Cardiac muscle cell (in vitro differentiated cells and primary cell): ENCODE measurements at regions not wholly inside any gene's neighbourhood (a gene's known extent, or its start where the extent isn't known, plus 50 kb on each side); places are given as distances from the start of the nearest gene placed in this dataset.

Experiments used
- DNase-seq, 2 donors: peaks; one replicate each; pipeline versions ENCODE4 v3.0.0 to v3.0.0-alpha.2; 2010 to 2017; ENCODE audit warnings: low read depth in 1 of 2, low spot score in 1 of 2
- H3K27ac ChIP-seq: fragments of 200-600 bp; sonication (generic); 2 replicates; pipeline ENCODE4 v1.5.1; 2016
- H3K27me3 ChIP-seq: fragments of 200-600 bp; sonication (generic); 2 replicates; pipeline ENCODE4 v1.6.0; 2016; ENCODE audit warnings: control low read depth
- H3K36me3 ChIP-seq: fragments of 200-600 bp; sonication (generic); 2 replicates; pipeline ENCODE4 v1.5.1; 2016; ENCODE audit warnings: control low read depth
- H3K4me1 ChIP-seq: fragments of 200-600 bp; sonication (generic); 2 replicates; pipeline ENCODE4 v1.8.1; 2017; ENCODE audit warnings: low read depth, mild to moderate bottlenecking, mixed run types
- H3K4me3 ChIP-seq: fragments of 200-600 bp; sonication (generic); 2 replicates; pipeline ENCODE4 v1.5.1; 2016; ENCODE audit warnings: mild to moderate bottlenecking
- H3K9me3 ChIP-seq: fragments of 200-600 bp; sonication (generic); 2 replicates; pipeline ENCODE4 v1.5.1; 2017; ENCODE audit warnings: low read depth, mild to moderate bottlenecking, control low read depth
- CTCF ChIP-seq: IDR thresholded peaks from 2 replicates; pipeline ENCODE4 v1.5.1; 2012; ENCODE audit warnings: low read depth, mild to moderate bottlenecking, low read length

- no peaks in the 10 kb centered on the region for H3K9me3 ChIP-seq
- H3K36me3 ChIP-seq, result no peaks in the 10 kb centered on the region
- H3K27me3 ChIP-seq, result no peaks in the 10 kb centered on the region
- peak in 1 of 2 donors; percentile 27 for DNase-seq
- H3K4me3 ChIP-seq, result no peak overlapping the region
- peaks cover 11% of the 10 kb centered on the region for H3K4me1 ChIP-seq
- no peak for TF ChIP-seq CTCF
- H3K27ac ChIP-seq, result peak overlapping the region; percentile 44
Observed at GRCh38 chr1:168422203-168422847, 121.5 kb downstream of the XCL2 start.

- DNase-seq, result no peak
- TF ChIP-seq CTCF, result no peak
- H3K27ac ChIP-seq, result no peak overlapping the region
Observed at GRCh38 chr1:168421399-168422004, 122.3 kb downstream of the XCL2 start.

GRCh38 chr1:168420177-168420576 is 123.6 kb downstream of the XCL2 start:
- H3K9me3 ChIP-seq, result no peaks in the 10 kb centered on the region
- peaks cover 10% of the 10 kb centered on the region for H3K4me1 ChIP-seq
- no peak overlapping the region for H3K27ac ChIP-seq
- no peaks in the 10 kb centered on the region for H3K27me3 ChIP-seq
- no peaks in the 10 kb centered on the region for H3K36me3 ChIP-seq
- no peak for DNase-seq
- TF ChIP-seq CTCF, result no peak
- H3K4me3 ChIP-seq, result no peak overlapping the region

More at GRCh38 chr1:168421399-168422004, 122.3 kb downstream of the XCL2 start:
- Histone ChIP-seq H3K9me3 (no peaks in the 10 kb centered on the region), H3K4me1 (peaks cover 10% of the 10 kb centered on the region), H3K36me3 (no peaks in the 10 kb centered on the region), H3K4me3 (no peak overlapping the region), H3K27me3 (no peaks in the 10 kb centered on the region)

- no peak overlapping the region for H3K4me3 ChIP-seq
- DNase-seq, result peak in 1 of 2 donors; percentile 53
- H3K4me1 ChIP-seq, result peaks cover 14% of the 10 kb centered on the region
- TF ChIP-seq CTCF, result no peak
- H3K9me3 ChIP-seq, result no peaks in the 10 kb centered on the region
- H3K36me3 ChIP-seq, result no peaks in the 10 kb centered on the region
- no peaks in the 10 kb centered on the region for H3K27me3 ChIP-seq
- no peak overlapping the region for H3K27ac ChIP-seq
Observed at GRCh38 chr1:168419736-168420135, 124.1 kb downstream of the XCL2 start.

GRCh38 chr1:168416220-168416619 is 127.6 kb downstream of the XCL2 start:
- no peak for TF ChIP-seq CTCF
- Histone ChIP-seq H3K27me3 (no peaks in the 10 kb centered on the region), H3K36me3 (no peaks in the 10 kb centered on the region), H3K4me1 (peaks cover 3% of the 10 kb centered on the region), H3K4me3 (no peak overlapping the region), H3K9me3 (no peaks in the 10 kb centered on the region), H3K27ac (no peak overlapping the region)
- DNase-seq, result no peak
